Spleen (tissue), 7 donors: ENCODE measurements at regions not wholly inside any gene's neighbourhood (a gene's known extent, or its start where the extent isn't known, plus 50 kb on each side); places are given as distances from the start of the nearest gene placed in this dataset.

Source experiments
- CTCF ChIP-seq, 11 experiments: fragments of 200-600 bp in 7 of 11; fragments of 450-650 bp in 4 of 11; sonication (generic) in 4 of 11; IDR thresholded peaks in 8 of 11; conservative IDR thresholded peaks in 3 of 11; 1 replicate in 7 of 11; 2 replicates in 4 of 11; pipeline versions ENCODE4 v1.4.0 to v1.8.0; 2016 to 2021; ENCODE audit warnings: antibody characterized with exemption in 11 of 11, inconsistent platforms in 4 of 11, mild to moderate bottlenecking in 1 of 11
- POLR2A ChIP-seq, 3 donors: fragments of 450-650 bp; IDR thresholded peaks; one replicate each; pipeline ENCODE4 v1.5.1; 2017; ENCODE audit warnings: antibody characterized with exemption in 3 of 3, mild to moderate bottlenecking in 1 of 3
- POLR2AphosphoS5 ChIP-seq, 3 donors: sonication (generic); formaldehyde crosslinking; IDR thresholded peaks; one replicate each; pipeline ENCODE4 v1.5.1; 2017; ENCODE audit warnings: antibody characterized with exemption in 3 of 3
- donor health status: DM: no; HTN: no; CAD: no; lungs with moderate emphysema.
- donor health status: DM: no; HTN: no; CAD: no.
- donor health status: DM: no; HTN: no; CAD: no.

GRCh38 chr4:34037280-34037679, 2207.0 kb downstream of the ARAP2 start:
- TF ChIP-seq CTCF (IDR thresholded peaks at IDR 0.05 in 8 of 11, conservative IDR thresholded peaks at IDR 0.05 in 3 of 11) (no peak), POLR2AphosphoS5 (IDR thresholded peaks at IDR 0.05) (no peak), POLR2A (IDR thresholded peaks at IDR 0.05) (no peak)
